ENCODE measurements at regions not wholly inside any gene's neighbourhood (a gene's known extent, or its start where the extent isn't known, plus 50 kb on each side); places are given as distances from the start of the nearest gene placed in this dataset.
"Not testable (repeated sequence)": the region's sequence is repeated elsewhere in the genome, so short reads cannot be mapped to it uniquely, and the experiment has no call there.

DNA sequence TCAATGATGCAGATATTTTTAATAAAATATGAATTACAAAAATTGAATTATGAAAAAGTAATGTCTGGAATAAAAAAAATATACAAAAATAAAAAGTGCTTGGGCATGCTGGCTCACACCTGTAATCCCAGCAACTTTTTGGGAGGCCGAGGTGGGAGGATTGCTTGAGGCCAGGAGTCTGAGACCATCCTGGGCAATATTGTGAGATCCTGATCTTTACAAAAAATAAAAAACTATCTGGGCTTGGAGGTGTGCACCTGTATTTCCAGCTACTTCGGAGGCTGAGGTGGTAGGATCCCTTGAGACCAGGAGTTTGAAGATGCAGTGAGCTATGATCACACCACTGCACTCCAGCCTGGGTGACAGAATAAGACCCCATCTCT lies 141.8 kb downstream of the NPIPB5 start:
- TF ChIP-seq, protein P1, sequence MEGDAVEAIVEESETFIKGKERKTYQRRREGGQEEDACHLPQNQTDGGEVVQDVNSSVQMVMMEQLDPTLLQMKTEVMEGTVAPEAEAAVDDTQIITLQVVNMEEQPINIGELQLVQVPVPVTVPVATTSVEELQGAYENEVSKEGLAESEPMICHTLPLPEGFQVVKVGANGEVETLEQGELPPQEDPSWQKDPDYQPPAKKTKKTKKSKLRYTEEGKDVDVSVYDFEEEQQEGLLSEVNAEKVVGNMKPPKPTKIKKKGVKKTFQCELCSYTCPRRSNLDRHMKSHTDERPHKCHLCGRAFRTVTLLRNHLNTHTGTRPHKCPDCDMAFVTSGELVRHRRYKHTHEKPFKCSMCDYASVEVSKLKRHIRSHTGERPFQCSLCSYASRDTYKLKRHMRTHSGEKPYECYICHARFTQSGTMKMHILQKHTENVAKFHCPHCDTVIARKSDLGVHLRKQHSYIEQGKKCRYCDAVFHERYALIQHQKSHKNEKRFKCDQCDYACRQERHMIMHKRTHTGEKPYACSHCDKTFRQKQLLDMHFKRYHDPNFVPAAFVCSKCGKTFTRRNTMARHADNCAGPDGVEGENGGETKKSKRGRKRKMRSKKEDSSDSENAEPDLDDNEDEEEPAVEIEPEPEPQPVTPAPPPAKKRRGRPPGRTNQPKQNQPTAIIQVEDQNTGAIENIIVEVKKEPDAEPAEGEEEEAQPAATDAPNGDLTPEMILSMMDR (IDR thresholded peaks at IDR 0.05; ENCODE audit: insufficient read depth, low read depth, low read length, missing control alignments) = no peak
- DNase-seq (ENCODE audit: low read depth) = no peak
- no peak overlapping the region for H3K4me3 ChIP-seq (ENCODE audit: low read depth, low read length)

DNA sequence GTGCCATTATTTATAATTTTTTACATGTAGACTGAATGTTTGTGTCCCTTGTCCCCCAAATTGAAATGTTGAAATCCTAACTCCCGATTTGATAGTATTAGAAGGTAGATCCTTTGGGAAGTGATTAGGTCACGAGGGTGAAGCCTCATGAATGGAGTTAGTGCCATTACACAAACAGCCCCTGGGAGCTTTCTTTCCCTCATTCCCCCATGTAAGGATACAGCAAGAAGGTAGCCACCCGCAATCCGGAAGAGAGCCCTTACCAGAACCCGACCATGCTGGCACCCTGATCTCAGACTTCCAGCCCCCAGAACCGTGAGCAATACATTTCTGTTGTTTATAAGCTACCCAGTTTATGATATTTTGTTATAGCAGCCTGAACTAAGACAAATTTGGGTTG lies 143.2 kb downstream of the NPIPB5 start:
- H3K4me3 ChIP-seq (ENCODE audit: low read depth, low read length) = no peak overlapping the region
- DNase-seq (ENCODE audit: low read depth) = no peak
- TF ChIP-seq, protein P1 (IDR thresholded peaks at IDR 0.05; ENCODE audit: insufficient read depth, low read depth, low read length, missing control alignments) = no peak

DNA sequence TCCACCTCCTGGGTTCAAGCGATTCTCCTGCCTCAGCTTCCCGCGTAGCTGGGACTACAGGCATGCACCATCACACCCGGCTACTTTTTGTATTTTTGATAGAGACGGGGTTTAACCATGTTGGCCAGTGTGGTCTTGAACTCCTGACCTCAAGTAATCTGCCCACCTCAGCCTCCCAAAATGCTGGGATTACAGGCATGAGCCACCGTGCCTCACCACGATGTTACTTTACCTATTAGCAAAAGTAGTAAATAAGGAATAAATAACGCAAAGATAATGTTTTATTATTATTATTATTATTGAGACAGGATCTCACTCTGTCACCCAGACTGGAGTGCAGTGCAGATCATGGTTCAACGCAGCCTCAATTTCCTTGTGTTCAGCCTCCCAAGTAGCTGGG lies 145.9 kb downstream of the NPIPB5 start:
- H3K4me3 ChIP-seq (ENCODE audit: low read depth, low read length); DNase-seq (ENCODE audit: low read depth): not testable (repeated sequence)

DNA sequence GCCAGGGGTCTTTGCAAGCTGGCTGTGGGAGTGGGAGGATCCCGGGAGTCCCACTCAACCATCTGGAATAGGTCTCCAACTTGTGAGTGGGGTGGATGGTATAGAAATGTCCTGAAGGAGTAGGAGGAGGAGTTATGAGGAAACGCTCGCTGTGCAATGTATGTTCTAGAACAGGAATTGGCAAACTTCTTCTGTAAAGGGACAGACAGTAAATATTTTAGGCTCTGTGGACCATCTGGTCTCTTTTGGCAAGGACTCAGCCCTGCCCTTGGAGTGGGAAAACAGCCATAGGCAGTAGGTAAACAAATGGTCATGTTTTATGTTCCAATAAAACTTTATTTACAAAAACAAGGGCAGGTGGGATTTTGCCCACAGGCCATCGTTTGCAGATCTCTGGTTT lies 149.2 kb downstream of the NPIPB5 start:
- TF ChIP-seq, protein P1 (IDR thresholded peaks at IDR 0.05; ENCODE audit: insufficient read depth, low read depth, low read length, missing control alignments) = no peak
- DNase-seq (ENCODE audit: low read depth) = no peak
- no peak overlapping the region for H3K4me3 ChIP-seq (ENCODE audit: low read depth, low read length)

DNA sequence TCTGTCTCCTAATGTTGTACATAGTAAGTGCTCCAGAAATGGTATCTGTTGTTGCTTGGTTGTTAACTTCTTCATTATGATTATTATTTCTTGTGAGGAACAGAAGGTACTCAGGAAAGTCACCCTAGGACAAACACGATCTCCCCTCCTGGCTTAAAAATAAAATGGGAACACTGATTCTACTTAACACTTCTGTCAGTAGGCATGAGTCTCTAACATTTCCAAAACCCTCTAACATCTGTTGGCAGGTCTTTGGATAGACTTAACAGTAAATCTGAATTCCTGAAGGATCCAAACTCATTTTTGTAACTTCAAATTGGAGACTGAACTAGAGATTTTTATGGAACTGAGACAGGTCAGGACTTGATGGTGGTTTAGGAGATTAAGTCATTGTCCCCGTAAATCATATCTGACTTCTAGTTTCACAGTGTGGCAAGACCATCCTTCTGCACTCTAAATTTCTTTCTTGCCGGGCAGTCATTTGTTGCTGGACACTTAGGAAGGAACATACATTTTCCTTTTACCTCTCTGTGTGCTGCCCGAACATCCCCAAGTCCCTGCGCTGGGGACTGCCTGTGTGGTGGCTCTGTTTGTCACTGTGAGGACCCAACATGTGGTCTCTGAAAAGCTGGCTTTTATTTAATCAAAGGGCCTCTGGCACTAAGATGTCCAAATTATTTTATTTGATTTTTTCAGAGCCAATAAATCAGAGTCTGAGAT lies 149.9 kb downstream of the NPIPB5 start:
- H3K4me3 ChIP-seq (ENCODE audit: low read depth, low read length) = no peak overlapping the region
- DNase-seq (ENCODE audit: low read depth) = no peak
- TF ChIP-seq, protein P1 (IDR thresholded peaks at IDR 0.05; ENCODE audit: insufficient read depth, low read depth, low read length, missing control alignments) = no peak

DNA sequence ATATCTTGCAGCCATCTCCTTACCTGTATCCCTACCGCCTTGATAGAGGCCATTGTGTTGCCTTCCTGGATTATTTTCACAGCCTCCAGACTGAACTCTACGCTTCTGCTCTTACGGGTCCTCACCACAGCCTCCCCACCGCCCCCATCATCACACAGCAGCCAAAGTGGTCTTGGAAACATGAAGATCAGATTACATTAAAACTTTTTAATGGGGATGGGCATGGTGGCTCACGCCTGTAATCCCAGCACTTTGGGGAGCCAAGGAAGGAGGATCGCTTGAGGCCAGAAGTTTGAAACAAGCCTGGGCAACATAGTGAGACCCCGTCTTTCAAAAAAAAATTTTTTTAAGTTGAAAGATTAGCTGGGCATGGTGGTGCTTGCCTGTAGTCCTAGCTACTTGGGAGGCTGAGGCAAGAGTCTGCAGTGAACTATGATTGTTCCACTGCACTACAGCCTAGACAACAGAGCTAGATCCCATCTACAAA lies 150.5 kb downstream of the NPIPB5 start:
- TF ChIP-seq, protein P1 (IDR thresholded peaks at IDR 0.05; ENCODE audit: insufficient read depth, low read depth, low read length, missing control alignments) = no peak
- no peak for DNase-seq (ENCODE audit: low read depth)
- no peak overlapping the region for H3K4me3 ChIP-seq (ENCODE audit: low read depth, low read length)

DNA sequence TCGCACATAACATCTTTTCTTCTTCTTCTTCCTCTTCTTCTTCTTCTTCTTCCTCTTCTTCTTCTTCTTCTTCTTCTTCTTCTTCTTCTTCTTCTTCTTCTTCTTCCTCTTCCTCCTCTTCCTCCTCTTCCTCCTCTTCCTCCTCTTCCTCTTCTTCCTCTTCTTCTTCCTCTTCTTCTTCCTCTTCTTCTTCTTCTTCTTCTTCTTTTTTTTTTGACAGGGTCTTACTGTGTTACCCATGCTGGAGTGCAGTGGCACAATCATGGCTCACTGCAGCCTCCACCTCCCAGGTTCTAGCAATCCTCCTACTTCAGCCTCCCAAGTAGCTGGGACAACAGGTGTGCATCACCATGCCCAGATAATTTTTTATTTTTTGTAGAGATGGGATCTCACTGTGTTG lies 151.0 kb upstream of the HS3ST2 start:
- H3K4me3 ChIP-seq (ENCODE audit: low read depth, low read length); DNase-seq (ENCODE audit: low read depth): not testable (repeated sequence)

DNA sequence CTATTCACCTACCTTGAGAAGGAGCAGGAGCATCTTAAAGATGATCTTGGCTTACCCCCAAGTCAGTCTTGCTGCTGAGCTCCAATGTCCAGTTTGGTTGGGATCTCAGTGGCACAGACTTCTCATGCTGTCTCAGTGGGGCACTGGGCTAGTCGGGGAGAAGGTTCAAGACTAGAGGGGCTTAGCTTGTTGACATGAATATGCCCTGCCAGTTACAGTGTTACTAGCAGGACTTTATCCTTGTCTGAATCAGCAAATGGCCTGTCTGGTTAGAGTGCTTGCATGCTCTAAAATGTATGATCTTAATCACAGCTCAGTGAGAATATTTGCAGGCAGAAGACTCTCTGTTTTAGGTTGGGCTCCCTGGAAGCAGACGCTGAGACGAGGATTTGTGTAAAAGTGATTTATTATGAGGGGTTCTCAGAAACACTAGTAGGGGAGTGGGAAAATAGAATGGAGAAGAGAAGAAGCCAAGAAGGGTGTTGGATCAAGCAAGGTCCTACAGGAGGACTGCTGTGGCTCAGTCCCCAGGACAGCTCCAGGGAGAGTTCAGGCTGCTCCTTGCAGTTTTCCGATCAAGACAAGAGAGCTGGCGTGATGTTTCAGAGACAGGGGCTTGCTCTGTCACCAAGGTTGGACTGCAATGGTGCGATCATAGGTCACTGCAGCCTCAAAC lies 150.4 kb upstream of the HS3ST2 start:
- no peak overlapping the region for H3K4me3 ChIP-seq (ENCODE audit: low read depth, low read length)
- TF ChIP-seq, protein P1 (IDR thresholded peaks at IDR 0.05; ENCODE audit: insufficient read depth, low read depth, low read length, missing control alignments) = no peak
- DNase-seq (ENCODE audit: low read depth) = no peak

Measured in GM12865 (cell line).